ENCODE measurements at regions not wholly inside any gene's neighbourhood (a gene's known extent, or its start where the extent isn't known, plus 50 kb on each side); places are given as distances from the start of the nearest gene placed in this dataset.

GRCh38 chr2:53289309-53290006 lies 478.1 kb upstream of the CHAC2 start:
- Histone ChIP-seq H3K79me2 (ENCODE audit: low read depth) (no peaks in the 10 kb centered on the region), H3K36me3 (ENCODE audit: low read depth) (no peaks in the 10 kb centered on the region), H3K4me3 (no peak overlapping the region), H3K4me1 (replicated peaks; ENCODE audit: insufficient read depth) (peaks cover 13% of the 10 kb centered on the region; the same call in 1 of the 2 replicates), H2AFZ (no peak overlapping the region), H3K9me3 (ENCODE audit: insufficient read depth, low read depth) (0 out of 2 replicates have a peak, but pooled peaks cover 4% of the 10 kb centered on the region), H3K4me2 (peak overlapping the region; percentile 4), H4K20me1 (ENCODE audit: insufficient read depth) (no peaks in the 10 kb centered on the region), H3K9me2 (ENCODE audit: insufficient read depth) (no peaks in the 10 kb centered on the region), H3K27me3 (ENCODE audit: insufficient read depth, low read depth) (no peaks in the 10 kb centered on the region), H3F3A (ENCODE audit: insufficient read depth, low read depth) (peaks cover 4% of the 10 kb centered on the region; the same call in 1 of the 2 replicates), H3K27ac (no peak overlapping the region)
- BruUV-seq (replicated peaks): no TSS peak
- peak in 1 of 2 experiments; percentile 77 for DNase-seq
- POLR2A ChIA-PET (ENCODE audit: unreplicated experiment): interaction anchor here (0.6 kb wide), 1 partner anchor 479 kb away, joined by 3 read pairs; no protein-coding TSS in a partner anchor
- CTCF ChIA-PET: no interaction called here
- TF ChIP-seq EZH2 (IDR thresholded peaks at IDR 0.05; ENCODE audit: low read depth) (no peak), CTCF (conservative IDR thresholded peaks at IDR 0.05) (no peak)
- intact Hi-C loops (cut with micrococcal nuclease; ENCODE audit: unreplicated experiment): no loop called here

GRCh38 chr2:53286345-53286744 lies 481.3 kb upstream of the CHAC2 start:
- H3K79me2 ChIP-seq (ENCODE audit: low read depth): no peaks in the 10 kb centered on the region
- TF ChIP-seq EZH2 (IDR thresholded peaks at IDR 0.05; ENCODE audit: low read depth) (no peak), CTCF (conservative IDR thresholded peaks at IDR 0.05) (no peak)
- peaks cover 4% of the 10 kb centered on the region; the same call in 1 of the 2 replicates for H3F3A ChIP-seq (ENCODE audit: insufficient read depth, low read depth)
- H3K4me2 ChIP-seq: no peak overlapping the region
- H3K9me3 ChIP-seq (ENCODE audit: insufficient read depth, low read depth): 0 out of 2 replicates have a peak, but pooled peaks cover 4% of the 10 kb centered on the region
- H3K27me3 ChIP-seq (ENCODE audit: insufficient read depth, low read depth): no peaks in the 10 kb centered on the region
- H3K4me3 ChIP-seq: no peak overlapping the region
- no TSS peak for BruUV-seq (replicated peaks)
- no peak overlapping the region for H2AFZ ChIP-seq
- no peaks in the 10 kb centered on the region for H3K36me3 ChIP-seq (ENCODE audit: low read depth)
- DNase-seq: no peak
- POLR2A ChIA-PET (ENCODE audit: unreplicated experiment): no interaction called here
- H3K27ac ChIP-seq: no peak overlapping the region
- no peaks in the 10 kb centered on the region for H4K20me1 ChIP-seq (ENCODE audit: insufficient read depth)
- CTCF ChIA-PET: no interaction called here
- intact Hi-C loops (cut with micrococcal nuclease; ENCODE audit: unreplicated experiment): no loop called here
- H3K9me2 ChIP-seq (ENCODE audit: insufficient read depth): no peaks in the 10 kb centered on the region
- H3K4me1 ChIP-seq (replicated peaks; ENCODE audit: insufficient read depth): peaks cover 17% of the 10 kb centered on the region; the same call in 1 of the 2 replicates

- Histone ChIP-seq H2AFZ (no peak overlapping the region), H3K36me3 (ENCODE audit: low read depth) (no peaks in the 10 kb centered on the region), H3K4me2 (no peak overlapping the region), H3K4me3 (no peak overlapping the region), H3K9me2 (ENCODE audit: insufficient read depth) (no peaks in the 10 kb centered on the region), H3K4me1 (replicated peaks; ENCODE audit: insufficient read depth) (no peaks in the 10 kb centered on the region), H3K9me3 (ENCODE audit: insufficient read depth, low read depth) (peaks cover 10% of the 10 kb centered on the region; the same call in 1 of the 2 replicates), H3F3A (ENCODE audit: insufficient read depth, low read depth) (no peaks in the 10 kb centered on the region), H3K79me2 (ENCODE audit: low read depth) (no peaks in the 10 kb centered on the region), H3K27ac (no peak overlapping the region), H3K27me3 (ENCODE audit: insufficient read depth, low read depth) (no peaks in the 10 kb centered on the region), H4K20me1 (ENCODE audit: insufficient read depth) (no peaks in the 10 kb centered on the region)
- ChIA-PET CTCF (no interaction called here), POLR2A (ENCODE audit: unreplicated experiment) (no interaction called here)
- TF ChIP-seq EZH2 (IDR thresholded peaks at IDR 0.05; ENCODE audit: low read depth) (no peak), CTCF (conservative IDR thresholded peaks at IDR 0.05) (no peak)
- DNase-seq: no peak
- intact Hi-C loops (cut with micrococcal nuclease; ENCODE audit: unreplicated experiment): no loop called here
- no TSS peak for BruUV-seq (replicated peaks)
Observed at GRCh38 chr2:53275743-53276142, 491.9 kb upstream of the CHAC2 start.

Measured in PC-9 (cell line).